MCF 10A (cell line): ENCODE measurements at regions not wholly inside any gene's neighbourhood (a gene's known extent, or its start where the extent isn't known, plus 50 kb on each side); places are given as distances from the start of the nearest gene placed in this dataset.

Source experiments
- BruUV-seq: library from RNA; stranded (reverse); fragments of 400-500 nt; replicated peaks from 2 replicates; lab custom pipeline; 2021; lab: Mats Ljungman, UMichigan
- CTCF ChIA-PET: fragments of 300-600 bp; sonication (Branson Sonifier 250); formaldehyde crosslinking; extraction: SDS; loops from one replicate; lab custom pipeline; 2021; ENCODE audit warnings: antibody characterized with exemption, inconsistent platforms; lab: Yijun Ruan, JAX
- POLR2A ChIA-PET: fragments of 300-600, 350-650 bp; sonication (Branson Sonifier 250); formaldehyde crosslinking; extraction: SDS; loops from one replicate; lab custom pipeline; 2020; ENCODE audit warnings: antibody characterized with exemption, inconsistent platforms; lab: Yijun Ruan, JAX
- DNase-seq: peaks from one replicate; pipeline ENCODE4 v3.0.0-alpha.2; 2018; ENCODE audit not compliant: unreplicated experiment
- H3K27ac Mint-ChIP-seq: one replicate; pipeline ENCODE4 v1.8.0; 2022; ENCODE audit warnings: mild to moderate bottlenecking, low read depth, mixed read lengths; ENCODE audit not compliant: unreplicated experiment
- H3K27me3 Mint-ChIP-seq: one replicate; pipeline ENCODE4 v1.8.0; 2022; ENCODE audit warnings: mixed read lengths; ENCODE audit not compliant: insufficient read depth, unreplicated experiment
- H3K36me3 Mint-ChIP-seq: one replicate; pipeline ENCODE4 v1.8.0; 2022; ENCODE audit warnings: mild to moderate bottlenecking, moderate library complexity, mixed read lengths; ENCODE audit not compliant: insufficient read depth, unreplicated experiment
- H3K4me1 Mint-ChIP-seq: one replicate; pipeline ENCODE4 v1.8.0; 2022; ENCODE audit warnings: mixed read lengths; ENCODE audit not compliant: insufficient read depth, unreplicated experiment
- H3K4me3 Mint-ChIP-seq: one replicate; pipeline ENCODE4 v1.8.0; 2022; ENCODE audit warnings: mild to moderate bottlenecking, moderate library complexity, mixed read lengths; ENCODE audit not compliant: unreplicated experiment
- H3K9me3 Mint-ChIP-seq: one replicate; pipeline ENCODE4 v1.8.0; 2022; ENCODE audit warnings: mixed read lengths; ENCODE audit not compliant: unreplicated experiment
- CTCF ChIP-seq: fragments of 200-600 bp; IDR thresholded peaks from one replicate; pipeline ENCODE4 v1.8.0; 2022; ENCODE audit warnings: antibody characterized with exemption, mild to moderate bottlenecking; ENCODE audit not compliant: unreplicated experiment
- intact Hi-C: fragments of 100-400 bp; cut with micrococcal nuclease; formaldehyde crosslinking; loops from 2 replicates; pipeline ENCODE4 v1.14.1; 2022

GRCh38 chr20:51211191-51211590 lies 188.3 kb upstream of the KCNG1 start:
- BruUV-seq = no TSS peak
- DNase-seq = peak; percentile 11
- intact Hi-C loops = no loop called here
- POLR2A ChIA-PET = interaction anchor here (0.7 to 2.1 kb wide), 4 partner anchors 11 to 285 kb away, joined by 3 to 16 read pairs (median 3); no protein-coding TSS in a partner anchor
- CTCF ChIA-PET = interaction anchor here (1.3 to 3.2 kb wide), 2 partner anchors 95 to 224 kb away, joined by 6 to 11 read pairs; no protein-coding TSS in a partner anchor
- Mint-ChIP-seq H3K27ac (no peak overlapping the region), H3K9me3 (no peaks in the 10 kb centered on the region), H3K4me3 (no peak overlapping the region), H3K27me3 (peaks cover 28% of the 10 kb centered on the region), H3K4me1 (peaks cover 6% of the 10 kb centered on the region), H3K36me3 (no peaks in the 10 kb centered on the region)
- TF ChIP-seq CTCF = no peak

- H3K27ac Mint-ChIP-seq = no peak overlapping the region
- POLR2A ChIA-PET = interaction anchor here (0.6 to 0.7 kb wide), 4 partner anchors 16 to 101 kb away, joined by 3 to 4 read pairs (median 4); no protein-coding TSS in a partner anchor
- no peak for DNase-seq
- CTCF ChIA-PET = interaction anchor here (0.5 to 0.7 kb wide), 2 partner anchors 218 to 245 kb away, joined by 3 to 6 read pairs; no protein-coding TSS in a partner anchor
- H3K4me3 Mint-ChIP-seq = no peak overlapping the region
- no peaks in the 10 kb centered on the region for H3K36me3 Mint-ChIP-seq
- no peak for TF ChIP-seq CTCF
- no peaks in the 10 kb centered on the region for H3K9me3 Mint-ChIP-seq
- H3K27me3 Mint-ChIP-seq = peaks cover 39% of the 10 kb centered on the region
- H3K4me1 Mint-ChIP-seq = peaks cover 6% of the 10 kb centered on the region
- BruUV-seq = no TSS peak
- intact Hi-C loops = no loop called here
Measured at GRCh38 chr20:51210084-51210483, 187.2 kb upstream of the KCNG1 start.

- no peak for TF ChIP-seq CTCF
- intact Hi-C loops = no loop called here
- Mint-ChIP-seq H3K36me3 (no peaks in the 10 kb centered on the region), H3K4me3 (no peak overlapping the region), H3K27ac (no peak overlapping the region), H3K9me3 (no peaks in the 10 kb centered on the region), H3K27me3 (peaks cover 46% of the 10 kb centered on the region), H3K4me1 (peaks cover 6% of the 10 kb centered on the region)
- DNase-seq = no peak
- POLR2A ChIA-PET = interaction anchor here (0.6 kb wide), 1 partner anchor 15 kb away, joined by 3 read pairs; no protein-coding TSS in a partner anchor
- no TSS peak for BruUV-seq
- CTCF ChIA-PET = interaction anchor here (0.5 kb wide), 1 partner anchor 601 kb away, joined by 4 read pairs; no protein-coding TSS in a partner anchor
Measured at GRCh38 chr20:51208162-51208561, 185.3 kb upstream of the KCNG1 start.

GRCh38 chr20:51206032-51206662 lies 183.2 kb upstream of the KCNG1 start:
- Mint-ChIP-seq H3K4me1 (peaks cover 6% of the 10 kb centered on the region), H3K4me3 (no peak overlapping the region), H3K27me3 (peaks cover 46% of the 10 kb centered on the region), H3K27ac (no peak overlapping the region), H3K9me3 (no peaks in the 10 kb centered on the region), H3K36me3 (no peaks in the 10 kb centered on the region)
- no peak for TF ChIP-seq CTCF
- DNase-seq = no peak
- intact Hi-C loops = no loop called here
- CTCF ChIA-PET = interaction anchor here (0.6 to 0.8 kb wide), 4 partner anchors 119 to 218 kb away, joined by 3 to 5 read pairs (median 3); no protein-coding TSS in a partner anchor
- POLR2A ChIA-PET = no interaction called here
- BruUV-seq = no TSS peak
